ENCODE measurements at regions not wholly inside any gene's neighbourhood (a gene's known extent, or its start where the extent isn't known, plus 50 kb on each side); places are given as distances from the start of the nearest gene placed in this dataset.

DNA sequence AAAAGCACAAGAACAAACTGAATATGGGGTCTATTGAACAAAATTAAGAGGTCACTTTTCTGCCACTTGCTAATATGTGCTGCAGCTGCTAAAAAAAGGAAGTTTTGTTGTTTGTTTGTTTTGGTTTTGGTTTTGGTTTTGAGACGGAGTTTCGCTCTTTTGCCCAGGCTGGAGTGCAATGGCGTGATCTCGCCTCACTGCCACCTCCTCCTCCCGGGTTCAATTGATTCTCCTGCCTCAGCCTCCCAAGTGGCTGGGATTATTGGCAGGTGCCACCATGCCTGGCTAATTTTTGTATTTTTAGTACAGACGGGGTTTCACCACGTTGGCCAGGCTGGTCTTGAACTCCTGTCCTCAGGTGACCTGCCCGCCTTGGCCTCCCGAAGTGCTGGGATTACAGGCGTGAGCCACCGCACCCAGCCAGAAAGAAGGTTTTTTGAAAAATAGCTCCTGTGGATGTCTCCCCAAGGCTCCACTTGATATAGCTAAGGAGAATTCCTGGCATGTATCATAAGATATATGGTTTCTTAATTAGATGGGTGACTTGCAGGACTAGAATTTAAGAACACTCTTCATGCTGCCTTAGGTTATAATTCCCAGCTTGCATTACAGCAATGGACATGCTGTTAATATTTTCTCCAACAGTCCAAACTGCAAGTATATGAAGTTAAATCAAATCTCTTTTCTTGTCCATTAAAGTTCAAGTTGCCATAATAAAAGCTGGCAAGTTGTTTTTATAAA lies 237.6 kb upstream of the AMIGO2 start:
- TF ChIP-seq, protein P1, sequence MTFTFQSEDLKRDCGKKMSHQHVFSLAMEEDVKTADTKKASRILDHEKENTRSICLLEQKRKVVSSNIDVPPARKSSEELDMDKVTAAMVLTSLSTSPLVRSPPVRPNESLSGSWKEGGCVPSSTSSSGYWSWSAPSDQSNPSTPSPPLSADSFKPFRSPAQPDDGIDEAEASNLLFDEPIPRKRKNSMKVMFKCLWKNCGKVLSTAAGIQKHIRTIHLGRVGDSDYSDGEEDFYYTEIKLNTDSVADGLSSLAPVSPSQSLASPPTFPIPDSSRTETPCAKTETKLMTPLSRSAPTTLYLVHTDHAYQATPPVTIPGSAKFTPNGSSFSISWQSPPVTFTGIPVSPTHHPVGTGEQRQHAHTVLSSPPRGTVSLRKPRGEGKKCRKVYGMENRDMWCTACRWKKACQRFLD (tag by site-specific recombination; IDR thresholded peaks at IDR 0.05) = no peak
- TF ChIP-seq, protein P2, sequence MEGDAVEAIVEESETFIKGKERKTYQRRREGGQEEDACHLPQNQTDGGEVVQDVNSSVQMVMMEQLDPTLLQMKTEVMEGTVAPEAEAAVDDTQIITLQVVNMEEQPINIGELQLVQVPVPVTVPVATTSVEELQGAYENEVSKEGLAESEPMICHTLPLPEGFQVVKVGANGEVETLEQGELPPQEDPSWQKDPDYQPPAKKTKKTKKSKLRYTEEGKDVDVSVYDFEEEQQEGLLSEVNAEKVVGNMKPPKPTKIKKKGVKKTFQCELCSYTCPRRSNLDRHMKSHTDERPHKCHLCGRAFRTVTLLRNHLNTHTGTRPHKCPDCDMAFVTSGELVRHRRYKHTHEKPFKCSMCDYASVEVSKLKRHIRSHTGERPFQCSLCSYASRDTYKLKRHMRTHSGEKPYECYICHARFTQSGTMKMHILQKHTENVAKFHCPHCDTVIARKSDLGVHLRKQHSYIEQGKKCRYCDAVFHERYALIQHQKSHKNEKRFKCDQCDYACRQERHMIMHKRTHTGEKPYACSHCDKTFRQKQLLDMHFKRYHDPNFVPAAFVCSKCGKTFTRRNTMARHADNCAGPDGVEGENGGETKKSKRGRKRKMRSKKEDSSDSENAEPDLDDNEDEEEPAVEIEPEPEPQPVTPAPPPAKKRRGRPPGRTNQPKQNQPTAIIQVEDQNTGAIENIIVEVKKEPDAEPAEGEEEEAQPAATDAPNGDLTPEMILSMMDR (tag by site-specific recombination; IDR thresholded peaks at IDR 0.05) = no peak
- TF ChIP-seq SETDB1 (IDR thresholded peaks at IDR 0.05; ENCODE audit: insufficient read length, low read length) = no peak
- no peak for TF ChIP-seq ZNF211 (tag by site-specific recombination; IDR thresholded peaks at IDR 0.05; ENCODE audit: low read depth)
- TF ChIP-seq ZNF112 (tag by site-specific recombination; IDR thresholded peaks at IDR 0.05) = no peak
- no peak for TF ChIP-seq FEZF1 (tag by site-specific recombination; IDR thresholded peaks at IDR 0.05)
- TF ChIP-seq ZSCAN5A (tag by site-specific recombination; IDR thresholded peaks at IDR 0.05) = no peak
- no peak for TF ChIP-seq ZNF416 (tag by site-specific recombination; IDR thresholded peaks at IDR 0.05)
